IgD-negative memory B cell (primary cell): ENCODE measurements at regions not wholly inside any gene's neighbourhood (a gene's known extent, or its start where the extent isn't known, plus 50 kb on each side); places are given as distances from the start of the nearest gene placed in this dataset.
"Not testable (repeated sequence)": the region's sequence is repeated elsewhere in the genome, so short reads cannot be mapped to it uniquely, and the experiment has no call there.

Experiments
- H3K27ac Mint-ChIP-seq, 3 donors: one replicate each; pipeline ENCODE4 v1.8.0; 2020 to 2022; ENCODE audit warnings: mild to moderate bottlenecking in 3 of 3, mixed read lengths in 3 of 3, moderate library complexity in 1 of 3
- H3K27me3 Mint-ChIP-seq: one replicate; pipeline ENCODE4 v1.8.0; 2021; ENCODE audit warnings: mixed read lengths
- H3K36me3 Mint-ChIP-seq: one replicate; pipeline ENCODE4 v1.8.0; 2020; ENCODE audit warnings: mild to moderate bottlenecking, mixed read lengths
- H3K4me1 Mint-ChIP-seq, 3 donors: one replicate each; pipeline ENCODE4 v1.8.0; 2020 to 2022; ENCODE audit warnings: mixed read lengths in 3 of 3, mild to moderate bottlenecking in 1 of 3
- H3K4me3 Mint-ChIP-seq, 4 donors: one replicate each; pipeline ENCODE4 v1.8.0; 2020 to 2022; ENCODE audit warnings: mild to moderate bottlenecking in 4 of 4, mixed read lengths in 4 of 4, moderate library complexity in 3 of 4
- H3K9me3 Mint-ChIP-seq, 3 donors: one replicate each; pipeline ENCODE4 v1.8.0; 2020 to 2021; ENCODE audit warnings: mixed read lengths in 3 of 3, mild to moderate bottlenecking in 1 of 3

DNA sequence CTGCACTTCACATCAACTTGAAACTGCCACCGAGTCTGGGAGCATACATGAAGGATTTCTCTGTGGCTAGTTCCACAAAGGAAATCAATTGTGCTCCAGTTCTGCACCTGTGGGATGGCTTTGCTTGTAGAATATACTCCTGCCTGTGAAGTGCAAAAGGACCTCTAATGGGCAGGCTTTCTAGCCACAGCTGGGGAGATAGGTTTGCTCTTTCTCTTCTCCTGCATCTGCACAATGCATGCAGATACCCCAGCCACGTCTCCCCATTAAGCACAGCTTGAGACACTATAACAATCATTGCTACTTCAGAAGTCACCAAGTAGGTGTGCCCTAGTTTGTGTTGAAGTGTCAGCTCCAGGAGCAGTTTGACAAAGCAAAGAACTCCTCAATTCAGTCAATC is 364.6 kb downstream of the ZIC3 start:
- H3K4me1 Mint-ChIP-seq: no peaks in the 10 kb centered on the region
- peaks cover 0 to 10% (median 7%) of the 10 kb centered on the region in 3 donors for H3K9me3 Mint-ChIP-seq
- H3K27ac Mint-ChIP-seq: no peak overlapping the region

DNA sequence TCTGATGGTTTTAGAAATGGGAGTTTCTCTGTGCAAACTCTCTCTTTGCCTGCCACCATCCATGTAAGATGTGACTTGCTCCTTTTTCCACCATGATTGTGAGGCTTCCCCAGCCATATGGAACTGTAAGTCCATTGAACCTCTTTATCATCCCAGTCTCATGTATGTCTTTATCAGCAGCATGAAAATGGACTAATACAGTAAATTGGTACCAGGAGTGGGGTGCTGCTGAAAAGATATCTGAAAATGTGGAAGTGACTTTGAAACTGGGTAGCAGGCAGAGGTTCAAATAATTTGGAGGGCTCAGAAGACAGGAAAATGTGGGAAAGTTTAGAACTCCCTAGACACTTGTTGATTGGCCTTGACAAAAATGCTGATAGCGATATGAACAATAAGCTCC is 368.3 kb downstream of the ZIC3 start:
- peak overlapping the region in 1 of 3 donors; percentile 62 for H3K27ac Mint-ChIP-seq
- peaks cover 2 to 11% (median 10%) of the 10 kb centered on the region in 3 donors for H3K9me3 Mint-ChIP-seq
- not testable (repeated sequence) for H3K27me3 Mint-ChIP-seq, H3K36me3 Mint-ChIP-seq, H3K4me1 Mint-ChIP-seq, H3K4me3 Mint-ChIP-seq

More for the DNA sequence above, 364.6 kb downstream of the ZIC3 start:
- Mint-ChIP-seq H3K27me3 (no peaks in the 10 kb centered on the region), H3K36me3 (no peaks in the 10 kb centered on the region), H3K4me3 (no peak overlapping the region)

GRCh38 chrX:137934887-137935286 is 369.0 kb downstream of the ZIC3 start:
- not testable (repeated sequence) for H3K36me3 Mint-ChIP-seq, H3K27me3 Mint-ChIP-seq, H3K4me1 Mint-ChIP-seq, H3K4me3 Mint-ChIP-seq
- peak overlapping the region in 1 of 3 donors; percentile 62 for H3K27ac Mint-ChIP-seq
- peaks cover 2 to 11% (median 11%) of the 10 kb centered on the region in 3 donors for H3K9me3 Mint-ChIP-seq

- H3K9me3 Mint-ChIP-seq: peaks cover 0 to 7% (median 3%) of the 10 kb centered on the region in 3 donors
- H3K27ac Mint-ChIP-seq: no peak overlapping the region
Measured at GRCh38 chrX:137945470-137945869, 379.5 kb downstream of the ZIC3 start.

DNA sequence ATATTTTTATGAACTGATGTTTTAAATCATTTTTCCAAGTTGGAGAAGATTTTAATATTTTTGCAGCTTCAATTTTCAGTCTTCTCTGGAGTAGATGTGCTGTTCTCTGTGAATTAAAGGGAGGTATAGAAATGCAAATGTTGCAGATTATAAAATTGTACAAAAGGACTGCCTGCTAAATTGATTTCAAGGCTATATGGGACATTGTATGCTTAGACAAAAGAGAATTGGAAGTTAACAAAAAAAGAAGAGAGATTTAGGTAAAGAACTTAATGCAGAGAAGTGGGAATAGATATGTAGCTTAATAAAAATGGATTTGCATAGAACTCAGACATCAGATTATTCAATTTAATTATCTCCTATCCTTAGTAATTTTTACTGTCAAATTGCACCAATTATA is 403.3 kb downstream of the ZIC3 start:
- Mint-ChIP-seq H3K27ac (no peak overlapping the region), H3K36me3 (peaks cover 1% of the 10 kb centered on the region), H3K4me1 (no peaks in the 10 kb centered on the region), H3K27me3 (no peaks in the 10 kb centered on the region), H3K4me3 (no peak overlapping the region), H3K9me3 (peaks cover 0 to 7% (median 2%) of the 10 kb centered on the region in 3 donors)

More at GRCh38 chrX:137945470-137945869, 379.5 kb downstream of the ZIC3 start:
- no peaks in the 10 kb centered on the region for H3K36me3 Mint-ChIP-seq
- H3K4me1 Mint-ChIP-seq: no peaks in the 10 kb centered on the region
- H3K4me3 Mint-ChIP-seq: no peak overlapping the region
- H3K27me3 Mint-ChIP-seq: no peaks in the 10 kb centered on the region

GRCh38 chrX:137982472-137983172 is 416.7 kb downstream of the ZIC3 start:
- no peaks in the 10 kb centered on the region for H3K4me1 Mint-ChIP-seq
- H3K9me3 Mint-ChIP-seq: peaks cover 0 to 3% (median 0%) of the 10 kb centered on the region in 3 donors
- peaks cover 2% of the 10 kb centered on the region for H3K27me3 Mint-ChIP-seq
- H3K4me3 Mint-ChIP-seq: no peak overlapping the region
- H3K27ac Mint-ChIP-seq: no peak overlapping the region
- H3K36me3 Mint-ChIP-seq: no peaks in the 10 kb centered on the region

- Mint-ChIP-seq H3K4me3 (no peak overlapping the region), H3K4me1 (no peaks in the 10 kb centered on the region), H3K36me3 (no peaks in the 10 kb centered on the region), H3K27ac (no peak overlapping the region), H3K27me3 (peaks cover 2% of the 10 kb centered on the region), H3K9me3 (peaks cover 0 to 3% (median 2%) of the 10 kb centered on the region in 3 donors)
Measured at GRCh38 chrX:137988470-137988869, 422.5 kb downstream of the ZIC3 start.

DNA sequence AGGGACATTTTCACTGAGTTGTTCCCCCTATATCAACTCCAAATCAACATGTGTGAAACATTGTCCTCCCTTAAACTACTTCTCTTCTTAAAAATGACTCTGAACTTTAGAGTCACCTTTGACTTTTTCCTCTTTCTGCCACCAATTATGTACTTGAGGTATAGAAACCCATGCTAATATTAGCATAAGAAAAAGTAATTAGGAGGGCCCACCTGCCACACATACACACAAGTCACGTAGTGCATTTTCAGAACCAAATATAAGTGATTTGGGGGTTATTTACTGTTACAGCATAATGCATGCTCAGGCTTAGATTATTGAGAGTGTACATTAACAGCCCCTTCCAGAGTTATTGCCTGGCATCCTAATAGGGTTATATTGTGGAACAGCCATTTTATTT is 432.7 kb downstream of the ZIC3 start:
- Mint-ChIP-seq H3K4me1 (no peaks in the 10 kb centered on the region), H3K27ac (no peak overlapping the region), H3K4me3 (peak overlapping the region in 1 of 4 donors; percentile 23), H3K36me3 (no peaks in the 10 kb centered on the region), H3K27me3 (no peaks in the 10 kb centered on the region), H3K9me3 (no peaks in the 10 kb centered on the region)

DNA sequence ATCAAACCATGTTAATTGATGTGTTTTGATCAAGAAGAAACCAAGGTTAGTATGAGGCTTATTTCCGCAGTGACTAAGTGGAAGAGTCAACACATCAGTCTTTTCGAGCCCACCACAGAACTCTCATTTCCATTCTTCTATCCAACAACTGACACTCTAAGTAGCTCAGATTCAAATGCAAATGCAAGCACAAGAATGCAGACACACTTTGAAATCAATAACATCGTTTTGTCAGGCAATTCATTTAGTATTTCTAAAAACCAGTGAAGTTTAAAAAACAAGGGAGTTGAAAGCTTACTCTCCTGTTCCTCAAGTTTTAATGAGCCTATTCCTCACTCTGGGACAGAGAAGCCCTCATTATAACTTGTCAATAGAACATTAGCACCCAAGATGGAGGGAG is 433.1 kb downstream of the ZIC3 start:
- no peak overlapping the region for H3K27ac Mint-ChIP-seq
- no peaks in the 10 kb centered on the region for H3K4me1 Mint-ChIP-seq
- H3K36me3 Mint-ChIP-seq: no peaks in the 10 kb centered on the region
- no peak overlapping the region for H3K4me3 Mint-ChIP-seq
- no peaks in the 10 kb centered on the region for H3K9me3 Mint-ChIP-seq
- no peaks in the 10 kb centered on the region for H3K27me3 Mint-ChIP-seq

GRCh38 chrX:137999552-137999951 is 433.6 kb downstream of the ZIC3 start:
- Mint-ChIP-seq H3K36me3 (no peaks in the 10 kb centered on the region), H3K27ac (no peak overlapping the region), H3K4me3 (no peak overlapping the region), H3K4me1 (no peaks in the 10 kb centered on the region), H3K27me3 (no peaks in the 10 kb centered on the region), H3K9me3 (no peaks in the 10 kb centered on the region)

DNA sequence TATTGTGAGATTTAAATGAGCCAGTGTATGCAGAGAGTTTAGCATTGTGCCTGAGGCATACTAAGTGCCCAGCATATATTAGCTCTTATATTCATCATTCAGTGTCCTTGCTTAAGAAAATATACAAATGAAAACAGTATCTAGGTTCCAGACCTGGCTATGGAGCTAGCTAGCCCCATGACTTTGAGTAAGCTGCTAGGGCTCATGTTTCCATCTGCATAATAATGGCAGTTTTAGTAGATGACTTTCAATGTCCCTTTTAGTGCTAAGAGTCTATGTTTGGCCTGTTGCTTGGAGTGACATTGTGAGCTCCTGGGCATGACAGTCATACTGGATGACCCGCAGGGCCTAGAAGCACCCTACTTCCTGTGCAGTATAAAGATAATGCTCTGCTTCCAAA is 435.3 kb downstream of the ZIC3 start:
- no peak overlapping the region for H3K27ac Mint-ChIP-seq
- no peaks in the 10 kb centered on the region for H3K4me1 Mint-ChIP-seq
- no peaks in the 10 kb centered on the region for H3K27me3 Mint-ChIP-seq
- no peak overlapping the region for H3K4me3 Mint-ChIP-seq
- H3K9me3 Mint-ChIP-seq: no peaks in the 10 kb centered on the region
- no peaks in the 10 kb centered on the region for H3K36me3 Mint-ChIP-seq

GRCh38 chrX:138006180-138006579 is 440.3 kb downstream of the ZIC3 start:
- Mint-ChIP-seq H3K27ac (no peak overlapping the region), H3K27me3 (no peaks in the 10 kb centered on the region), H3K4me1 (no peaks in the 10 kb centered on the region), H3K36me3 (no peaks in the 10 kb centered on the region), H3K4me3 (no peak overlapping the region), H3K9me3 (no peaks in the 10 kb centered on the region)

- no peak overlapping the region for H3K27ac Mint-ChIP-seq
- H3K4me3 Mint-ChIP-seq: no peak overlapping the region
- H3K27me3 Mint-ChIP-seq: no peaks in the 10 kb centered on the region
- H3K9me3 Mint-ChIP-seq: no peaks in the 10 kb centered on the region
- H3K4me1 Mint-ChIP-seq: no peaks in the 10 kb centered on the region
- no peaks in the 10 kb centered on the region for H3K36me3 Mint-ChIP-seq
Measured at GRCh38 chrX:138008281-138008680, 442.4 kb downstream of the ZIC3 start.

DNA sequence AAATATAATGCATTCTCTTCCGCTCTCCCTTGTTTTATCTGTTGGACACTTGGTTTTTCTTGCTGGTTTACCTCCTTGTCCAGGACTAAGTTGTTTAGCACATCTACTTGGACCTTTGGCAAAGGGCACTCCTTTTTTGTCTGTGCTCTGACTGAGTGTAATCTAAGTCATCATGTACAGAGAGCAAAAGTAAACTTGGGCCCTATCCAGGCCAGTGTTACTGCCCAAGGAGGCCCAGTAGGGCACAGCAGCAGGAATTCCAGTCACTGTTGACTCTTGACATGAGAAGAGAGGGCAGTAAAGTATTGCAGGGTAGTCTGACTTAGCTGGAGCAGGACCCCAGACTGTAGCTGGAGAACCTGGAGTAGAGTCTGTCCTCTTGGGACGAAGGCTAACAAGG is 445.5 kb downstream of the ZIC3 start:
- H3K36me3 Mint-ChIP-seq: peaks cover 2% of the 10 kb centered on the region
- H3K27ac Mint-ChIP-seq: no peak overlapping the region
- H3K27me3 Mint-ChIP-seq: no peaks in the 10 kb centered on the region
- no peaks in the 10 kb centered on the region for H3K9me3 Mint-ChIP-seq
- H3K4me1 Mint-ChIP-seq: no peaks in the 10 kb centered on the region
- no peak overlapping the region for H3K4me3 Mint-ChIP-seq

GRCh38 chrX:138014577-138014976 is 448.6 kb downstream of the ZIC3 start:
- H3K36me3 Mint-ChIP-seq: peaks cover 2% of the 10 kb centered on the region
- no peaks in the 10 kb centered on the region for H3K4me1 Mint-ChIP-seq
- no peak overlapping the region for H3K27ac Mint-ChIP-seq
- H3K4me3 Mint-ChIP-seq: no peak overlapping the region
- no peaks in the 10 kb centered on the region for H3K9me3 Mint-ChIP-seq
- no peaks in the 10 kb centered on the region for H3K27me3 Mint-ChIP-seq

DNA sequence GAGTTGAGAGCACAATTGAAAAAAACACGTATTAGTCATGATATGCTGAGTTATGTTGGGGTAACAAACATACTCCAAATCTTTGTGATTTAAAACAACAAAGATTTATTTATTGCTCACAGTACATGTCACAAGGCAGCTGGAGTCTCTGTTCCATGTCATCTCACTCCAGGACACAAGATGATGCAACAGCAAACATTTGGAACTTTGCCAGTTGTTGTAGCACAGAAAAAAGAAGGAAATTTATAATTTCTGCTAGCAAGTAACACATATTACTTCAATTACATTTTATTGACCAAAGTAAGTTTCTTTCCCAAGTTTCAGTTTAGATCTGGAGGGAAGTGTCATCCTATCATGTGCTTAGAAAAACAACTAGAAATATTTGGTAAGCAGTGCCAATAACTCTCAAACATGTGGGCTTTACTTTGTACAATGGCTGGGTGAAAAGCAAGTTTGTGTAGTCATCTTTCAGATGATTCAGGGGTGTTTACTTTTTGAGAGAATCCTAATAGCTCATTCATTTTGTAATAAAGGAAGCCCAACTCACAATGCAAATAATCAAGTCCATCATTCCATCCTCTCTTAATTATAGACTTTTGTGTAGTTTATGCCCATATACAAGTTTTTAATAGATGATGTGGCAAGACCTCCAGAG is 452.3 kb downstream of the ZIC3 start:
- Mint-ChIP-seq H3K4me3 (no peak overlapping the region), H3K4me1 (no peaks in the 10 kb centered on the region), H3K9me3 (no peaks in the 10 kb centered on the region), H3K36me3 (peaks cover 2% of the 10 kb centered on the region), H3K27ac (no peak overlapping the region), H3K27me3 (no peaks in the 10 kb centered on the region)
